ENCODE measurements at regions not wholly inside any gene's neighbourhood (a gene's known extent, or its start where the extent isn't known, plus 50 kb on each side); places are given as distances from the start of the nearest gene placed in this dataset.
"Not testable (repeated sequence)": the region's sequence is repeated elsewhere in the genome, so short reads cannot be mapped to it uniquely, and the experiment has no call there.

GRCh38 chr10:36489181-36489580, 636.2 kb upstream of the ANKRD30A start:
- no peak for DNase-seq

GRCh38 chr10:36488579-36488978, 636.8 kb upstream of the ANKRD30A start:
- no peak for DNase-seq

- no peak for DNase-seq
Observed at GRCh38 chr10:36479073-36479472, 646.3 kb upstream of the ANKRD30A start.

- no peak for DNase-seq
Observed at GRCh38 chr10:36476399-36476798, 649.0 kb upstream of the ANKRD30A start.

- no peak for DNase-seq
Observed at GRCh38 chr10:36475746-36476145, 649.7 kb upstream of the ANKRD30A start.

GRCh38 chr10:36474456-36474855, 650.9 kb upstream of the ANKRD30A start:
- DNase-seq, result no peak

GRCh38 chr10:36473122-36473521, 652.3 kb upstream of the ANKRD30A start:
- DNase-seq, result no peak

- no peak for DNase-seq
Observed at GRCh38 chr10:36469585-36469984, 655.8 kb upstream of the ANKRD30A start.

GRCh38 chr10:36468620-36469019, 656.8 kb upstream of the ANKRD30A start:
- DNase-seq, result no peak

- DNase-seq, result no peak
Observed at GRCh38 chr10:36465604-36466379, 659.6 kb upstream of the ANKRD30A start.

GRCh38 chr10:36464291-36464690, 661.1 kb upstream of the ANKRD30A start:
- no peak for DNase-seq

GRCh38 chr10:36463390-36463789, 662.0 kb upstream of the ANKRD30A start:
- no peak for DNase-seq

GRCh38 chr10:36462194-36462593, 663.2 kb upstream of the ANKRD30A start:
- no peak for DNase-seq

- not testable (repeated sequence) for DNase-seq
Observed at GRCh38 chr10:36458437-36458836, 667.0 kb upstream of the ANKRD30A start.

GRCh38 chr10:36457751-36458150, 667.6 kb upstream of the ANKRD30A start:
- DNase-seq, result no peak

- DNase-seq, result no peak
Observed at GRCh38 chr10:36455526-36456133, 669.8 kb upstream of the ANKRD30A start.

GRCh38 chr10:36452851-36453250, 672.5 kb upstream of the ANKRD30A start:
- DNase-seq, result no peak

GRCh38 chr10:36451391-36451970, 673.9 kb upstream of the ANKRD30A start:
- DNase-seq, result no peak

- DNase-seq, result no peak
Observed at GRCh38 chr10:36450380-36450779, 675.0 kb upstream of the ANKRD30A start.

GRCh38 chr10:36448760-36449691, 676.4 kb upstream of the ANKRD30A start:
- no peak for DNase-seq

- DNase-seq, result no peak
Observed at GRCh38 chr10:36446881-36447280, 678.5 kb upstream of the ANKRD30A start.

- DNase-seq, result no peak
Observed at GRCh38 chr10:36443233-36443632, 682.2 kb upstream of the ANKRD30A start.

- no peak for DNase-seq
Observed at GRCh38 chr10:36441557-36441956, 683.8 kb upstream of the ANKRD30A start.

Data from SW 1271 (cell line).